Fibroblast of the conjunctiva (primary cell): ENCODE measurements at regions not wholly inside any gene's neighbourhood (a gene's known extent, or its start where the extent isn't known, plus 50 kb on each side); places are given as distances from the start of the nearest gene placed in this dataset.

Source experiments
- DNase-seq: peaks from one replicate; pipeline ENCODE4 v3.0.0-alpha.2; 2010; ENCODE audit warnings: low read depth

GRCh38 chrX:39331082-39331704 lies 529.9 kb downstream of the MID1IP1 start:
- DNase-seq = no peak

DNA sequence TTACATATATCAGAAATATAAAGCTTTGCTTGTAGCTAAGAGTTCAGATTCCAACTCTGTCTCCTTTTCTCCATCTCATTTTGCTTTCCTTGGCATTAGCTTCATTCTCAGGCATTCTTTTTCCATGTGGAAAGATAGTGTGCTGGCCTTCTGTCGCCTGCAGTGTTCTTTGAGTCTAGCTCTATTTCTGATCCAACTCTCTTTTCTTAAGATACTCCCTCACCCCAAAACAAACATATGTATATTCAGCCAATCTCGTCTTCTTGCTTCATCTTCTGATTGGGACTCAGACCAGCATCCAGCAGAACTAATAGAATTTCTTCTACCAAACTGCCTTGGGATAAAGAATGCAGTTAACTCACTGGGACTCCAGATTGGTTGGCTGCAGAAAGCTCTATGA lies 532.2 kb downstream of the MID1IP1 start:
- DNase-seq = no peak

DNA sequence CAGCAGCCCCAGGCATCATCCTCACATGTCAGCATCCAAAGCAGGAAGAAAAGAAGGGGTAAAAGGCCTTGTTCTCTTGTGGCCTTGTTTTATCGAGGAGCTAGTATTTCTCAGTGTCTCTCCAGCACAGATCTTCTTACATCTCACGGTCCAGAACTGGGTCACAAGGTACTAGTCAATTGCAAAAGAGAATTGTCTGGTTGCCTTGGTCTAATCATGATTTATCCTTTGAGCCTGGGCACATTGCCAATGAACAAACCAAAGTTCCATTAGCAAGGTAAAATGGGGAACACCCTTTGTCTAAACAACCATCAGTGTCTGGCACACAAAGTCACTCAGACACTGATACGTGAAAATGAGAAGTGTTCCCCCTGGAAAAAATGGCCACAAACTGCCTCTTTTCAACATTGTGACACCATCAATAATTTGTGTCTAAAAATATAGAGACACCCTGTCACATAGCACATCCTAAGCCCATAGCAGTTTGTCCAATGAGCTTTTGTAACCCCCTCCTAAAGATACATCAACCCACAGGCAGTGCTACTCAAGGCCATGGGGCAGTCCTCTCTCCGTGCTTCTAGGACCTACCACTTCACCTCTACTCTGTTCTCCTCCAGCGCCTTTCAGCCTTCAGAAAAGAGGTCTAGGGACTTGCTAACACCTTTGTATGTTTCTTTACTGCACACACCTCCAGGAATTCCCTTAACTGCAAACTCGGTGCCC lies 534.4 kb downstream of the MID1IP1 start:
- no peak for DNase-seq

- no peak for DNase-seq
Observed at GRCh38 chrX:39336671-39337311, 535.5 kb downstream of the MID1IP1 start.

DNA sequence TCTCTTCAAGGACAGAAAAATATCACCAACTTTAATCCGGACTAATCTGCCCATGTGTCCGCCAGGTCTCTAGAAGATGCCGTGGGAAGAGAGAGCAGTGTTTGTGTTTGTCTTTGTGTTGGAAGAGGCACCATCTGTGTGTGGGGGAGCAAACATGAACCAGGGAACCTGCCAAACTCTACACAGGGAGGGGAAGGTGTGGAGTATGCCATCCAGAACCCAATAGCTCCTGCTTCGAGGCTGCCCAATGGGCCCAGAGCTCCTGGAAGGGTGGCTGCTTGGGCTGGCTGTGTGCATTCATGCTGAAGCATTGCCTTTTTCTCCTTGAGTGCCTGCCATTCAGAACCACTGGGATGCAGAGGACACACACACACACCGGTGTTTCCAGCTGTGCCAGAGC lies 536.2 kb downstream of the MID1IP1 start:
- DNase-seq = no peak

- DNase-seq = no peak
Observed at GRCh38 chrX:39338583-39338982, 537.3 kb downstream of the MID1IP1 start.

DNA sequence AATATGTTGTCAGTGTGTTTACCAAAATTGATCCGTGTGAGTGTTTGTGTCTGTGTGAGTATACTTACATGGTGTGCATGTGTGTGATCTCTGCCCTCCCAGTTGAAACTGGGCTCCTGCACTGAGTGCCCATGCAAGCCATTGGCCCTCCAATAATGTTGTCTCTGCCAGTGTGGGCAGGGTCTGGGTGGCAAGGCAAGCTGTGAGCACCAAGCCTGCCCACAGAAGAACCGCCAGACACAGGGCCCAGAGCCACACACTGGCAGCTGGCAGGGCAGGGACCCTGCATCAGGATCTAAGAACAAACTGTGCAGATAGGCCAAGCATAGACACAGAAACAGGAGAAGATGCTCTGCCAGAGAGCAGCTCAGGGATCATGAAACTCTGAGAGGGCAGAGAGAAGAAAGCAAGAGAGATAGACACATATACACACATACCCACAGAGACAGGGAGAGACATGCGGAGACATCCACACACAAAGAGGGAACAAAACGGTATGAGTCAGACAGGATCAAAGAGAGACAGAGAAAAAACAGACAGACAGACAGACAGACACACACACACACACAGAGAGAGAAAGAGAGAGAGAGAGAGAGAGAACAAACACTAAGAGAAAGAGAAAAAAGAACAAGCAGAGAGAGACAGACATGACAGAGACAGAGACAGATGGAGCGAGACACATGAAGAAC lies 555.0 kb downstream of the MID1IP1 start:
- no peak for DNase-seq

- no peak for DNase-seq
Observed at GRCh38 chrX:39360101-39360500, 558.8 kb downstream of the MID1IP1 start.

DNA sequence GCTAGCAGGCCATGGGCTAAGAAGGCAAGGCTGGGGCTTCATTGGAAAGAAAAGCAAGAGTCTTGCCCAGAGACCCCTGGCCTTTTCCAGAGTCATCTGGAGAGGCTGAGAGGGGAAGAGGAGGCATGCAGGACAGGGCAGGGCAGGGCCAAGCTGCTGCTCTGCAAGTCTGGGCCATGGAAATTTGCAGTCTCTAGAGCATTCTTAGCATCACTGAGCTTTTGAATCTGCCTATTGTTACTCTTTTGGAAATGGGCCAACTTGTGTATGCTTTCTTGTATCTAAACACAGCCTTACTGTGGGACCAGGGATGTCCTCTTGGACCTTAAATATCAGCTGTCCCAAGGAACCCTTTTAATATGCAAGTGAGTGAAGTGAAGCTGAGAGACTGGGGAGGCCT lies 560.5 kb downstream of the MID1IP1 start:
- DNase-seq = no peak

- DNase-seq = no peak
Observed at GRCh38 chrX:39367416-39367815, 566.2 kb downstream of the MID1IP1 start.

- DNase-seq = no peak
Observed at GRCh38 chrX:39372115-39372514, 570.9 kb downstream of the MID1IP1 start.

DNA sequence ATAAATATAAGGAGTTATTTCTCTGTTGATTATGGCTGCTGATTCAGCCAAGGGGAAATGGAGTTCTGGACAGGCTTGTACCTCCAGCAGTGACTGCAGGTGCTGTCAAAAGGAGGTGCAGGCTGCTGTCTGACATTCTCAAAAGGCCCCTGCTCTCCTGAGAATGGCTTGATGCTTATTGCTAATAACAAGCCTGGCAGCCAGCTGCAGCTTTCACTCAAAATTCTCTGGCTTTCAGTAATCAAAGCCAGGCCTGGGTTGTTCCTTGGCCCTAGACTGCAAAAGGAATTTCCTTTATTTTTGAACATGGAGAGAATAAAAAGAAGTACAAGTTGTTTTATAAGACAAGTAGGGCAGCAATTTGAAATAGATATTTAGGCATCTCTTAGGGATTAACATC lies 575.9 kb downstream of the MID1IP1 start:
- DNase-seq = no peak

DNA sequence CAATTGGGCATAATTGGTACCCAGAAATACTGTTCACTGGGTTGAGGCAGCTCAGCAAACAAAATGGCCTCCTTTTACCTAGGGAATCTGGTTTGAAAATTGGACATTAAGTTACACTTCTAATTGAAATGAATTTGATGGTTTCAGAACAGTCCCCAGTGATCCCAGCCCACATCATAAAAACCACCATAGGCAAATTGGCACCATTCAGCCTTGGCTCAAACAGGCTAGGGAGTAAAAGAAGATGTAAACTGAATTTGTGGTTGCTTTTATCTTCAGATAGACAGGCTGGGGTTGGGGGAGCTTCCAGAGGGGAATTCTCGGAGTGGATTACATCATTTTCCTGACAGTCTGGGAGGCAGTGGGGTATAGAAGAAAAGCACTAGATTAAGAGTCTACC lies 576.5 kb downstream of the MID1IP1 start:
- DNase-seq = no peak

GRCh38 chrX:39381422-39381821 lies 580.2 kb downstream of the MID1IP1 start:
- no peak for DNase-seq

- DNase-seq = no peak
Observed at GRCh38 chrX:39384996-39385395, 583.7 kb downstream of the MID1IP1 start.

- DNase-seq = no peak
Observed at GRCh38 chrX:39388730-39389129, 587.5 kb downstream of the MID1IP1 start.

DNA sequence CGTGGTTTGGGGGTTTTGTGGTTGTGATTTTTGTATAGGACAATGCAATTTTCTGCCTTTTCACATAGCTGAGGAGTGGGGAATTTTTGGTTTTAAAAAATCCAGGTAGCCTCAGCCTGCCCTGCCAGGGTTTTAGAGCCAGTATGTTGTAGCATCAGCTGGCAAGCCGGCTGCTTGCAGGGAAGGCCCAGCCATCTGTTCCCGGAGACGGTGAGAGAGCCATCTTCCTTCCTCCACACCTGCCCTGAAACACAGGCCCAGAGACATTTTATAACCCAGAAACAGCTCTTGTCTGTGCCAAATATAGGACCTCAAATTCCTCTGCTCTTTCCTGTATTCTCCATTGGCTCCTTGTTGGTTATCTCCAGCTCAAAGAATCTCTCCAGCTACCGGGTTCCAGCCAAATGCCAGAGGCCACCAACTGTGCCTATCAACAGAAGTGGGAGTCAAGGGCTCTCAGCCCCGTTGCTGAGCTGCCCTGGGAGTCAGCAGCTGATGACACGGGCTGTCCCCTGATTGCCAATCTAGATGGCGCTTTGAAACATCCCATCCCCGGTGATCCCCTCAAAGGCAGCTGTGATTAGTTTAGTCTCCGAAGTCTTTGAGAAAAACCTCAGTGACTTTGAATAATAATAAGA lies 595.2 kb downstream of the MID1IP1 start:
- DNase-seq = no peak

DNA sequence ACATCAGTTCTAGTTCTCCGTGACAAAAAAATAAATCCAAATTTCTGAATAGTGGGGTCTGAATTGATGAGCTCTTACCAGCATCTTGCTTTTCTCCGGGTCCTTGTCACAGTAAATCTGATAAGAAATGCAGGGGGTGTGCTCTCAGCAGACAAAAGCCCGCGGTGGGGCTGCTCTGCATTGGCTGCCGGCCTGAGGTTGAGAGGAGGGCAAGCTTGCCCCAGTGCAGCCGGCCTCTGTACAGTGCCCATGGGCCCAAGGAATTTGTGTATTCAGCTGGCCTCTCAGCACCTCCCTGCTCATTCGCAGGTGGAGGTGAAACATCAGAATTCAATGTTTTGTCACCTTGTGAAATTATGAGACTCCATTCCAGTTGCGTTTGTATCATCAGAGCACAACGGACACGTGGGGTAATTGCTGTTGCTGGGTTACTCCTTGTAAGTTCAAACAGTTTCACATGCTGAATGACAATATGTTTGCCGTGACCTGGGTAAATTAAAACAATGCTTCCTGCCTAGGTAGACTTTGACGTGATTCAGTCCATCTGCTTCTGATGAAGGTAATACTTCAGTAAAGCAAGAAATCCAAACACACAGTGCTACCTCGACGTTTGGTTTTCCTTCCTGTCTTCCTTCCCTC lies 596.4 kb downstream of the MID1IP1 start:
- no peak for DNase-seq

- DNase-seq = no peak
Observed at GRCh38 chrX:39398215-39398962, 597.1 kb downstream of the MID1IP1 start.

- no peak for DNase-seq
Observed at GRCh38 chrX:39398963-39399261, 597.7 kb downstream of the MID1IP1 start.

GRCh38 chrX:39399387-39399786 lies 598.1 kb downstream of the MID1IP1 start:
- DNase-seq = no peak
